Lung microvascular endothelial cell (primary cell): ENCODE measurements at regions not wholly inside any gene's neighbourhood (a gene's known extent, or its start where the extent isn't known, plus 50 kb on each side); places are given as distances from the start of the nearest gene placed in this dataset.

ENCODE experiments used
- DNase-seq, 2 donors: peaks; one replicate each; pipeline versions ENCODE4 v3.0.0 to v3.0.0-alpha.2; 2010; ENCODE audit warnings: low read depth in 2 of 2

DNA sequence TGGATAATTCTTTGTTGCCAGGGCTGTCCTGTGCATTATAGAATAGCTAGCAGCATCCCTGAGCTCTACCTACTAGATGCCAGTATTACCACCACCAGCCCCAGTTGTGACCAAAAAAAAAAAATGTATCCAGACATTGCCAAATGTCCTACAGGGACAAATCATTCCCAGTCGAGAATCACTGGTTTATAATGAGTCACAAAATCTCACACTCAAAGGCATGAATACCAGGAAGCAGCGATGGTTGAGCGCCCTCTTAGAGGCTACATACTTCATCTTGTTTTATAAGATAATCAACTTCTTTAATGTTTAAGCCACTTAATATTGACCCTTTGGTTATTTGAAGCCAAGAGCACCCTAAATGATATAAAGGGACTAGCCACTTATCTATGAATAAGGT lies 297.3 kb downstream of the DHX15 start:
- DNase-seq = no peak

DNA sequence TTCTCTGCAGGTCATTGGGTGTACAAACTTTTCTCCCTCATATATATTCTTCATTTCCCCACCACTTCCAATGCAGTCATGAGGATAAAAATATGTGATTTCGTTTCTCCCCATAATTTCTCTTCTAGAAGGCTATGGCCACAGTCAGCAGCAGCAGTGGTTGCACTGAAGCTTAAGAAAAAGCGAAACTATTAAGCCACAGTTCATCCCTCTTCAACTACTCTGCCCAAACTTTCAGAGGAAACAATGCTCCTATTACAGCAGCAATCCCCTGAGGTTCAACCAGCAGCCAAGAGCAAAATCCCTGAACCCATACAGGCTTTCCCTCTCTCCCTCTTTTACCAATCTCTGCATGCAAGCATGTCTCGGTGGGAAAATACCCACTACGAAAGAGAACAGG lies 298.6 kb downstream of the DHX15 start:
- DNase-seq = no peak

DNA sequence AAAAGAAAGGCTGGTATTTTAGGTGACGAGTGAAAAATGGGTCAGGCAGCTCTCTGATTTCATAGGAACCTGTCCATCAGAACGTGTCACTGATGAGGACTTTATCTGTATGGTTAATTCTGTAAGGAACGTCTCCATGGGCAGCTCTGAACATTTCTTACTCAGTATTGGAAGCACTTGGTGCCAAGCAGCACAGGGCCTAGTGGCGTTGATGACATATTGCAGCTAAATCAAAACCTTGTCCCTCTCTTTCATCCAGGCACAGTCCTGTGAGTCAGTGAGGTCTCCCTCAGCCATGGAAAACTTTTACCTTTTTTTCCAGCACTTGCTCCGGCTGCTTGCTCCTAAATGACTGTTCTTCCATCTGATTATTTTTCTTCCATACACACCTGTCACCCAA lies 301.9 kb downstream of the DHX15 start:
- no peak for DNase-seq

DNA sequence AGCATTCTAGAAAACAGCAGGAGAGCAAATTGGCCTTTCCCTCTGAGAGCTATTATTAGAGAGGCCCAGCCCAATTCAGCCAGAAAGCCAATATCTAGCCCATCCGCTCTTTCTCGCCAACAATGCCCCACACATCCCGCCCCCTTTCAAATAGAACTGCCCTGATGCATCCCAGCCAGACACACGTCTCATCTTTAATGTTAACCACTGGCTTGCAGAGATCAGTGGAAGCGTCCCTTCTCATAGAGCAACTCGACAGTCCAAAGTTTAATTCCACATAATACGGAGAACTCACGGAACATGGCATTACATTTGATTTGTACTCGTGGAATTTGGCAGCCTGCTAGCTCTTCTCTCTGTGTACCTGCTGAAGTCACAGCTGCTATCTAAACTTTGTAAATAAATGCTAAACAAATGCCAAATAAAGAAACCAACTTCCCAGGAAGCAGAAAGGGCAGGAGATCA lies 304.4 kb downstream of the DHX15 start:
- DNase-seq = no peak

DNA sequence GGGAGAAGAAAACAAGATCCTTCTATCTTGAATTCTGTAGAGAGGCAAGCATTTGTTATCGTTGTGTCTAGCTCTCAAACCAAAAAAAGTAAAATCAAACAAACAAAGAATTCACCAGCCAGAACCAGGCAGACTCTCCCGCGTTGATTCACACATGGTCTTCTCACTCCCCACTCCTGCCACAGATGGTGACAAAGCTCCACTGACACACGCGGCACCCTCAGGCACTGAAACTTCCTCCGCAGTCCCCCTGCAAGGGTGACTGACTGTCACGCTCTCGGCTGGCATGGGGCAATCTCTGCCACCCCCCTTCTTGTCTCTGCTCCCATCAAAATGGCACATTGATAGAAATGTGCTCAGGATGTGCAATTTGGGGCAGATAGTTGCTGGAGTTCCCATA lies 304.9 kb downstream of the DHX15 start:
- DNase-seq = no peak

DNA sequence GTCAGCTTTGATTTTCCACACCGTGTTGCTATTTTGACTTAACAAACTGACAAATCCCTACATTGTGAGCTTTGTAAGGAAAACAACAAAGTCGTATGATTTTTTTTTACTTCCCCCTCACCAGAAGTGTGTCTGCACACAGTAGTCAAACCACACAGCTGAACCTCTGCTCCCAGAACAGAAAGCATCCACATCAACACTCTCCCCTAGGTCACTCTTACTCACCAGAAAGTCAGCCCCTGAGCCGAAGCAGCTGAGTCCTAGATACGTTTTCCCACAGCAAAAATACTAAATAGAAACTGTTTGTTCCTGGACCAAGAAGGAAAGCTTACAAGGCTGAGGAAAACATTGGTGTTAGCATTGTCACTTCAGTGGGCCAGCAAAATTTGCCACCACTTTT lies 305.7 kb downstream of the DHX15 start:
- no peak for DNase-seq

DNA sequence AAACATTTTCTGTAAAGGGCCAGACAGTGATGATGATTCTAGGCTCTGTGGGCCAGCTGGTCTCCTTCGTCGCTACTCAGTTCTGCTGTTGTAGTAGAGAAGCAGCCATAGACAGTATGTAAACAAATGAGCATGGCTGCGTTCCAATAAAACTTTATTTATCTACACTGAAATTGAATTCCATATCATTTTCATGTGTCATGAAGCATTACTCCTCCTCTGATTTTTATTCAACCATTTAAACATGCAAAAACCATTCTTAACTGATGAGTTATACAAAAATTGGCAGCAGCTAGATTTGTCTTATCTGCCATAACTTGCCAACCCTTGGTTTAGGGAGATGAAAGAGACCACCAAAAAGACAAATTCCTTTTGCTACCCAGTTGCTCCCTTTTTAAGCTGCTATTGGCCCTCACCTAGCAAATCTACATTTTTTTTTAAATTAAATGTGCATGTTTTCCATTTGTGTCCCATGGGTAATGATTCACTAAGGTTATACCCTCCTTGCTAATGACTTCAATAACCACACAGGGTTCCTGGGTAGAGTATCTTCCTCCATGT lies 309.9 kb downstream of the DHX15 start:
- no peak for DNase-seq

DNA sequence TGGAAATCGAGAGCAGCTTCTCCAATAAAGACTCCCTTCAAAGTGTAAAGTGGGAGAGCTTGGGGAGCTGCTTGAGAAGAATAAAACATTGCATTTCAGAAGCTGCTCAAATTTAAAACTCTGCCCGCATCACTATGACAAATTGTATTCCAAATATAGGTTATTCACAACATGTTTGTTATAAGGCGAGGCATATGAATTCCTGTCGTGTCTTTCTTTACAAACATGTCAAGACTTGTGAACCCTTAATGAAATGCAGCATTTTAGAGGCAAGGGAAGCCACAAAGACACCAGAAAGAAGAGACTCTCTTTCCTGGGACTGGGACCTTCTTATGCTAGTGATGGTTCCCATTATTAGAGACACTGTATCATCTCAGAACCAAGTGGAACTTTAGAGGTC lies 311.2 kb downstream of the DHX15 start:
- DNase-seq = no peak

DNA sequence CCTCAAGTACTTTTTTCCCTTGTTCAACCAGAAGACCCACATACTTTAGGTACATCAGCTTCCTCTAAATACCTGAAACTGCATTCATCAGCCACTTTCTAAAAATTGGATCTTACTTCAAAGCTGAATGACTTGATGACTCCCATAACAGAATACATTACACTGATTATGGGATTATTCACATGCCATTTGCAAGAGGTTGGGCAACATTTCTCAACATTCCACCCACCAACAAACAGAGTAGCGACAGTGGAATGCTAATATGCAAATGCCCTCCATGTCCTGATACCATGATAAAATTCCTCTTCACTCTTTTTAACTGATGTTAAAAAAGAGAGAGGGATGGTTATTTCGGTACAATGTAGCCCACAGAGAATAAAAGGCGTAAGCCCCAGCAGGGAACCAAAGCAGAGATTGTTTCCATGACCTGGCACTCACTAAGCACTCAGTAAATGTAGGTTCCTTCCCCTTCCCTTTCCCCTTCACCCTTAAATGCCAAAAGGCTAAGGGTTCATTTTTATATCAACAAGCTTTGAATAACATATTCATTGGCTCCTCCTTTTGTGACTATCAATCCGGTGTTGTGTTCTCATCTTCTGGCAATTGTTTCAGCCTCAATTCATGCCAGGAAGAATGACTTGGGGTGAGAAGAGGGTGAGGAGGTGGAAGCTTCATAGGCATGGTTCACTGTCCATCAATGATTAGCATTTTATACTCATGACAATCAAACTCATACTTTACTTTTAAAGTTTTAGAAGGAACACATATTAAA lies 317.2 kb downstream of the DHX15 start:
- no peak for DNase-seq

DNA sequence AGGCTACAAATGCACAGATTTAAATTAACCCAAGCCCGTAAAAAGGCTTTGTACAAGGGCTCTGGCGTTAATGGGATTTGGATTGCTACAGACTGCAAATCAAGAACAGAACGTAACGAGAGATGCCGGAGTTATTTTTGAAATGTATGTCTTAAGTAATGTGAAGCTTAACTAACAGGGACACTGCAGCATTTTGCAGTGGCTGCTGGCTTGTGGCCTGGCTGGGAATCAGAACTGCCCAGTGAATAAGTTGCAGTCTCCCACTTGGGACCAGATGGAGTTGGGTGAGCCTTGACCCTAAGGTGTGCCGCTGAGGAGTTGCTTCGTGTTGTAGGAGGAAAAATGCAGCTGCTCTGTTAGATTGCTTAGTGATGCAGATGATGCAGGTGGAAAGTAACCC lies 318.4 kb downstream of the DHX15 start:
- DNase-seq = no peak

DNA sequence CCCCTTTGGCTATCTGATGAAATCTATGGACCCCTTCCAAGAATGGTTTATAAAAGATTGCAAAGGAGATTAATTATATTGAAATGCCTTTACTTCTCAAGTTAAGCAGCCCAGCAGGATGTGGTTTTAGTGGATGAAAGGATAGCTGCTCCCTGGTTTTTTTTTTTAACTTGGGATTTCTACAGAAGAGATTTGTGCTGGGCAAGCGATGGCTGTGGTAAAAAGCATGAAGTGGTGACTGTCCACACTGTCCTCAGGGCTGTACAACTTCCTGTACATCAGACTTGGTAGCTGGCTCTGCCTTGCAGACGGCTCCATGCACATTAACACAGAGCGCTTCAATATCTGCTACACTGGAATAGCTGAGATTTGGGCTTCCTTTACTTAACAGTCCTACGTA lies 321.7 kb downstream of the DHX15 start:
- DNase-seq = no peak

DNA sequence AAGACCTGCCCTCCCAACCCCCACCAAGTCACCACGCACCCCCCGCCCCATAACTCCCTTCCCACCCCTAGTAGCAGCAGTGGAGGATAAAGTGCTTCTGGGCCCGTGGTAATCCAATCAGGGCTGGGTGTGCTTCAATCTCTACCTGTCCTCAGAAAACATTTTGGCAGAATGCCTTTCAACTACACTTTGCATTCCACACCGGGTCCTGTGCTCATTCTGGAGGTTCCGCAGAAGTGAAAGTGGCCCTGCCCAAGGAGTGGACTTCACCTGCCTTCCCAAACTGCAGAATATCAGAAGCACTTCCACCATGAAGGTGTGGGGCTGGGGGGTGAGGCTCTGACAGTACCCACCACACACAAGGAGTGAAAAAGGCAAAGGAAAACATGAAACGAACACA lies 322.3 kb downstream of the DHX15 start:
- DNase-seq = no peak

DNA sequence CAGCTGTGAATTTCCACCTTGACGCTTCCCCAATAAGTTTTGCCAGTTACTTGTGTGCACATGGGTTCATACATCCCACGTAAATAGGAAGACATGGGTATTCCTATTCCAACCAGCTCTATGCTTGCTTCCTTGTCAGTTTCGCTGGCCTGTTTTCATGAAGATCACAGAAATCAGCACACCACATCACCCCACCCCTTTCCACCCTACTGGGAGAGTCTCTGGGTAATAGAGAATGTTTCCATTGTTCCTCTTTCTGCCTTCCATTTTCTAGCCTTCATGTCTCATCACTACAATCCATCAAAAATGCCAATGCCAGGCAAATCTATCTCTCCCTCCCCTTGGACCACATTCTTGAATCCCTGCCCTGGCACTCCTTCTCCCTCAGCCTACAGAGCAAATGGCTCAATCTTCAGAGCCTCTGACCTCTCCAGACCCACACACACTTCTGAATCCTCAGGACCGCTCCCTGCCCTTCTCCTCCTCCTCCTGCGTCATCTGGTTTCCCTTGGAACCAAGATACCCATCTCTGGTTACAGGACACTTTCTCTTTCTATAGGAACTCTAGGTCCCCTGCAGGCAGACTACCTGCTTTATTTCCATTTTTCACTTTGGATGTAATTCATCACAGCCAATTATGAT lies 323.3 kb downstream of the DHX15 start:
- no peak for DNase-seq

DNA sequence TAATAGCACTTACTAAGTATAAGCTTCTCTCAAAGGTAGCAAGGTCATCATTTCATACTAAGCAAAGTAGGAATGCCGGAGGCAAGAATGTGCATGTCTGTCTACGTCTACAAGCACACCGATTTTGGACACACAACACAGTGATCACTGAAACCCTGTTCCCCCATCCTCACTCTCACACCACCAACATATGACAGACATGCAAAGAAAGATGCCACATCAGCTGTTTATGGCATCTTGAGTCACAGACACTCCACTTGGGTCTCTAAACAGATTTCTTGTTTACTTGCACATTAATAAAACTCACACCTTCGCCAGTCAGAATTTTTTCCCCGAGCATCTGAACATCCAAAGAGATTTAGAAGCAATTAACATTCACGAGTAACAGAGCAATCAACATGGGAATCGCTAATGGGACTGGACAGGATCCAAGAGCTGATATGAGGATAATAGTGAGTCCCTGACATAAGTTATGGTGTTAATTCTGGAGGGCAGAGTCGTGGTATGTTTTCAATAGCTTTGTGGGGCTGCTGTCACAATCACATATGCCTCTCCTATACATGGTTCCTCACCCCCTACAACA lies 324.1 kb downstream of the DHX15 start:
- DNase-seq = no peak

DNA sequence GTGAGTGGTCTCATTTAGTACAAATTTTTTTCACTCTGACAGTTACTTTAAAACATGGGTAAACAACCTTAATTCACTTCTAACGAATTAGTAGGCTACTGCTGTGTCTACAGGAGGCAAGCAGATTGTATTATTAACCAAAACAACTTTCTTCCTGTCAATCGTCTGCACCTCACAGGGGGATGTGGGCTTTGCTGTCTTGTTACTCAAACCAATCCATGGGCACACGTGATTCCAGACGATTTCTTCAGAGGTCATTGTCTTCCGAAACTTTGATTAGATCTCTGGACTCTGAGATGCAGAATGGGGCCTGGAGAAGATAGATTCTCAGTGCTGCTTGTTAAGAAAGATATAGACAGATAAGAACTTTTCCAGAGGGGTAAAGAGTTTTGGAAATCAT lies 327.8 kb downstream of the DHX15 start:
- DNase-seq = no peak

DNA sequence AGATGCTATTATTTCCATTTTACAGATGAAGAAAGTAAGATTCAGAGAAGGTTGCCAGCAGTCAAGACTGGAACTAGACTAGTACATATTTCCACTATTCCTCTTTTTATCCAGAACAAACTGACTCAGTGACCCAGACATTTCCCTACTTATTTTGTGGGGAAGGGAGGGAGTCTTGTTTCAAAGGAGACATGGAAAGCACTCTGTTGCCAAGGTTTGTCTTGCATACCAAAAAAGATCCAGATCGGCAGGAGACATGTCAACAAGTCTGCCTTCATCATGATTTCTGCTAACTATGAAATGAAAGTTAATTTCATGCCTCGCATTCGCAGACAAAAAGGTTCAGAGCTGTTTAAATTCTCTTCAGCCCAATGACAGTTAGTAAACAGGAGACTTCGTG lies 328.3 kb downstream of the DHX15 start:
- no peak for DNase-seq

DNA sequence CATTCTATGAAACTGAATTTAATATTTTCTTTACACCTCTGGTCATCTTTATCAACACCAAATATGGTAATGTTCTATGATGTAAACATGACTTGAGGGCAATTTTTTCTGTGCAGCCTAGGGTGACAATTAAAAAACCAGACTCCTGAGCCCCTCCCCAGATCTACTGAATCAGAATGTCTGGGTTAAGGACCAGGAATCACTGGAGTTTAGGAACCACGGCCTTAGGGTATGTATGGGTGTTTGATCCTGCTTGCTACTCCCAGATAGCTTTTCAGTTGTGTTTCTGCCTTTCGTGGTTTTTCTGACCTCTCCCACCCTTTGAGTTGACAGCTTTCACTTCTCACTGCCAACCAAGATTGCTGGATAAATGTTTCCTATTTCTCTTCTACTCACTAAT lies 332.2 kb downstream of the DHX15 start:
- no peak for DNase-seq

DNA sequence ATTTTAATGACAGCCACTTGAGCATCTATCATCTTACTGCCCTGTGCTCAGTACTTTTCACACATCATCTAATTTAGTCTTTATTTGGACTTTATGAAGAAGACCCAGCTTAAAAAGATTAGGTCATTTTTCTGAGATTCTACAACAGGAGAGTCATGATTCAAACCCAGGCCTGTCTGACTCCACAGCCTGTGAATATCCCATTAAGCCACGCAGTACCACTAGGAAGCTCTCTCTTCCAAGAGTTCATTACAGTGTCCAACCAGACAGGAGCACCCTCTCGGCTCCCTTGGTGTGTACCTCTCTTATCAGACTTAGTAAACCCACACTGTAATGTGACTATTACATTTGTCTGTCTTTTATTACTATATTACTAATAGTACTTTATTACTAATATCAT lies 332.8 kb downstream of the DHX15 start:
- DNase-seq = no peak

DNA sequence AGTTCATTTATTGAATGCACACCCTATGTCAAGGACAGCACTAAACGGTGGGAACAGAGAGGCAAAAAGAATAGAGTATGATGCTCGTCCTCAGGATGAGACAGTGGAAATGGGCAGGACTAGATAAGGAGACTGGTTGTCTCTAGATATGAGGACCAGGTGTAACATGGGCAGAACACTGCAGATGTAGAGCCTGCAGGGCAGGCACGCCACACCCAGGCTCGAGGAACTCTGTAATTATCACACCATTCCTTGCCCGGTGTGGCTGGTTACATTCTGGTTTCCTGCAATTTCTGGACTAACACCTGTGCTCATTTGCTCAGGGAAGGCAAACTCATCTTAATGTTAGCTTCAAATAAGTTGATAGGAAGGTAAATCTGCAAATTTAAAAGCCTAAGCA lies 334.4 kb downstream of the DHX15 start:
- DNase-seq = no peak

DNA sequence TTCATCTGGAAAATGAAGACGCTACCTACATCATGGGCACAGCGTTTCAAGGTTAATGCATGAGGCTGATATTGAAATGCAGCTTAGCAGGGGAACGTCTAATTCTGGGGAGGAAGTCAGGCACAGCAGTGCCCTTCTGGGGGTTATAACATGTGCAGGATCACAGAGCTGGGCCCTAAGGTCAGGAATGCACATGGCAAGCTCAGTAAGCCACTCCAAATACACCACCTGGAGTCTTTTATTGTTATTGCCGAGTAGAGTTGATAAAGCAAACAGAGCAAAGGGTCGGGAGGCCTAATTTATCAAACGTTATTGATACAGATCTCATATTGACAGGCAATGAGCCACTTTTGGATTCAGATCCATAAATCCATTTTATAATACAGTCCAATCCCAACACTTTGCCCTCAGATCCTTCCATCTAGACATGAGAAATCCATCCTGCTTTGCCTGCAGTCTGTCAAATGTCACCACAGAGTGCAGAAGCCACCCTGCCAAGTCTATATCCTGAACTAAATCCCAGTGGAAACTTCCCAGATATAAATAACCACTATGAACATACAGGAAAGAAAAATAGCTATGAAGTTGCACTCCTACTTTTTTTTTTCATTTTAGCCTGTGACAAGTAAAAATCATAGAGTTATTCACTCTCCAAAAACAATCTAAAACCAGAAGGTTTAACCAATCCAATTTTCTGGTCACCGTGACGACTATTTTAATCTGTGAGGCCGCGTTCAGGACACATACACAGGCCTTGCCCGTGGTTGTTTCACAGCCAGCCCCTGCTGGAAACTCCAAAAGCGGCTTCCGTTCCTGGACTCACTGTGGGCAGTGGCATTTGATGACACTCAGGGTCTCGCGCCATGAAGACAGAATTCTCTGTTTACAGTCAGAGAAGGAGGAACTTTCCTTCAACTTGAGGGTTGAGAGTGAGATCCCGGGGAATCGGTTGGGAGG lies 335.4 kb downstream of the DHX15 start:
- DNase-seq = peak in 1 of 2 donors; percentile 63

DNA sequence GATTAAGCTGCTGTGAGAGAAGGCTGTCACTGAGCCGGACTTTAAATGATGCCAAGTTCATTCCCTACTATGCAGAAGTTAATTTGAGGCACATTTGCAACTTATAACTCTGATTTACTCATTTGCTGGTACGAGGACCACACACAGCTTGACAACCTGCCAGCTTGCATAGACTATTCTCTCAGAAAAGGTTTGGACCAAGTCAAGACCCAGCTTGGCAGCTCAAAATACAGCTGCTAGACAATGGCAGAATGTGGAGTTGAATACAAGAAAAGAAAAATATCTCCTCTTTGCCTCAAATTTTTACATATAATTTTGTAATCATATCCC lies 338.9 kb downstream of the DHX15 start:
- DNase-seq = no peak
